ENCODE measurements at regions not wholly inside any gene's neighbourhood (a gene's known extent, or its start where the extent isn't known, plus 50 kb on each side); places are given as distances from the start of the nearest gene placed in this dataset.
"Not testable (repeated sequence)": the region's sequence is repeated elsewhere in the genome, so short reads cannot be mapped to it uniquely, and the experiment has no call there.

- not testable (repeated sequence) for DNase-seq
Measured at GRCh38 chr11:123344188-123344587, 85.9 kb upstream of the GRAMD1B start.

DNA sequence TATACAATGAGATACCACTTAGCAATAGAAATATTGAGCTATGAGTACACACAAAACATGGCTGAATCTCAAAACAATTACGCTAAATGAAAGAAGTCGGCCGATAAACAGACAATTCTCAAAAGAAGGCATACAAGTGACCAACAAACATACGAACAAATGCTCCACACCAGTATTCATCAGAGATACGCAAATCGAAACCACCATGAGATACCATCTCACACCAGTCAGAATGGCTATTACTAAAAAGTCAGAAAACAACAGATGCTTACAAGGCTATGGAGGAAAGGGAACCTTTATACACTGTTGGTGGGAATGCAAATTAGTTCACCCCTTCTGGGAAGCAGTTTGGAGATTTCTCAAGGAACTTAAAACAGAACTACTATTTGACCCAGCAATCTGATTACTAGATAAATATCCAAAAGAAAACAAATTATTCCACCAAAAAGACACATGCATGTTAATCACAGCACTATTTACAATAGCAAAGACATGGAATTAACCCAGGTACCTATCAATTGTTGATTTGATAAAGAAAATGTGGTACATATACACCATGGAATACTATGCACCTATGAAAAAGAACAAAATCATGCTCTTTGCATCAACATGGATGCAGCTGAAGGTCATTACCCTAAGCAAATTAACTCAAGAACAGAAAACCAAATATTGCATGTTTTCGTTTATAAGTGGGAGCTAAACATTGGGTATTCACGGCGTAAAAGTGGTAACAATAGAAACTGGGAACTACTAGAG is 90.9 kb upstream of the GRAMD1B start:
- DNase-seq: no peak

- DNase-seq: no peak
Measured at GRCh38 chr11:123338266-123338800, 91.7 kb upstream of the GRAMD1B start.

- DNase-seq: no peak
Measured at GRCh38 chr11:123334925-123335324, 95.1 kb upstream of the GRAMD1B start.

DNA sequence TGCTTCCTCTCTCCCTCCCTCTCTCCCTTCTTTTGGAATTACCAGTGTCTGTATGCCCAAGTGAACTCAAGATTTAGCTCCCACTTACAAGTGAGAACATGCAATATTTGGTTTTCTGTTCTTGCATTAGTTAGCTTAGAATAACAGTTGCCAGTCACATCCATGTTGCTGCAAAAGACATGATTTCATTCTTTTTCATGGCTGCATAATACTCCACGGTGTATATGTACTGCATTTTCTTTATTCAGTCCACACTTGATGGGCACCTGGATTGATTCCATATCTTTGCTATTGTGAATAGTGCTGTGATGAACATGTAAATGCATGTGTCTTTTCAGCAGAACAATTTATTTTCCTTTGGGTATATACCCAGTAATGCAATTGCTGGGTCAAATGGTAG is 97.5 kb upstream of the GRAMD1B start:
- not testable (repeated sequence) for DNase-seq

DNA sequence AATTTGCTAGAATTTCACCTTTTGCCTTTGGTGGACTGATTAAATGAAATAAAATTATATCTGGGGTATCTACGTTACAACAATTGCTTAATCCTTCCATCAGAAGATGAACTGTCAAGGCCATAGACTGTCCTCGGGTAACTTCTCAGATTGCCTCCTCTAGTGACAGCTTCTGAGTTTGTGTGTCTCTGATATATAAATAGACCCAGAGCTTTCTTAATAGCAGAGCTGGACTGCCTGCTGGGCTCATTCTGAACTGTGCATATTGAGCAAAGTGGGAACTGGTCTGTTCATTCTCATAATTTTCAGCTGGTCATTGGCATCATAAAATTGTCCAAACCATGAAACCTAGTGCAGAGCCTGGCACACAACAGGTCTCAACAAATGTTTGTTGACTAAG is 99.1 kb upstream of the GRAMD1B start:
- DNase-seq: no peak

GRCh38 chr11:123330471-123330870 is 99.6 kb upstream of the GRAMD1B start:
- no peak for DNase-seq

DNA sequence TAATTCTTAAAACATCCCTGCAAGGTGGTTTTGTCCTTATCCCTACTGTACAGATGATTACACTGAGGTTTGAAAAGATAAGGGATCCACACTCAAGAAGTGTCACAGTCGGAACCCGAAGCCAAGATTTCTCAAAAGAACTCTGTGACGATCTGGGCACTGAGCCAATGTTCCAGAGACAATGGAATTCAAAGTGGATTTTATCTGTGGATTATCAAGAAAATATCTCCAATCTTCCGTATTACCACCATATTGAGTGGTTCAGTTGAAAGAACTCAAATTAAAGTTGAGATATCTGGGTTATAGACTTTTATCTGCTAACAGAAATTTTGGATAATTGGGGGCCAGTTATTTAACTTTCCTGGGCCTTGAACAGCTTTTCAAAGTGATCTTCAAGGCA is 100.0 kb upstream of the GRAMD1B start:
- no peak for DNase-seq

DNA sequence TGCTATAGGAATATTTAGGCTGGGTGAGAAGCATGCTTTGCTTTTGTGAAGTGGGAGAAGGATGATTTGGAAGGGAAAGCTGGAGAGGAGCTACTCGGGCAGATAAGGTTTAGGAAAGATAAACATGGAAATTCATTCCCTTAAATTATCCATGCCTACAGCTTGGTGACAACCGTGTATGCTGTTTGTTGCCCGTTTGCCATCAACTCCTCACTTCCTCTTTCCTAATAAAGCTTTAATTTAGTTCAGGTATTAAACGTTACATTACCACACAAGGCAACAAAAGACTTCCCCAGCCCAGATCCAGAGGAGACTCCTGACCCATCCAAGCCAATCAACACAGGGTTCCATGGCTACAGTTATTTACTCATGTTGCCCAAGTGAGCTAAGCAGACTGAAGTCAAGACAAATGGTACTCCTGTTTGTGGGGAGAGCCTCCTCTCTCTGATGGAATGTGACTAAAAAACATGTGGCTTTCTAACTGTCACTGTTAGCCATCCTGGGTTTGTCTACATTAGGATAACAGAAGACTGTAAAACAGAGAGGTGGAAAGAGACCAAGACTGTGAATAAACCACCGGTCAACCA is 101.7 kb upstream of the GRAMD1B start:
- DNase-seq: no peak

DNA sequence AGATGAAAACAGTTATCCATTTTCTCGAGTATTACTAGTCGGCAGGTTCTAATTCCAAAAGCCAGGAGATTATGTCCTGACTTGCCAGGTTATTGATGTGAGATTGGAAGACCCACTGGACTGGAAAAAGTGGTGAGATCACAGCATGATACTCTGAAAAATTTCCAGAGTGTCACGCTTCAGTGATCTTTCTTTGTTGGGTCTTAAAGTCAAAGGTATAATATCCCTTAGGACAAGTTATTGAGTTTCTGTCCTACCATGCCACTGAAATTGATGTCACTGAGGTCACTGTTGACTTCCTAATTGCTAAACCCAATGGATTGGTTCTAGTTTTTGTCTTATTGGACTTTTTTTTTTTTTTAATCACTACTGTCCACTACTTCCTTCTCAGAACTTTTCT is 104.5 kb upstream of the GRAMD1B start:
- DNase-seq: no peak

DNA sequence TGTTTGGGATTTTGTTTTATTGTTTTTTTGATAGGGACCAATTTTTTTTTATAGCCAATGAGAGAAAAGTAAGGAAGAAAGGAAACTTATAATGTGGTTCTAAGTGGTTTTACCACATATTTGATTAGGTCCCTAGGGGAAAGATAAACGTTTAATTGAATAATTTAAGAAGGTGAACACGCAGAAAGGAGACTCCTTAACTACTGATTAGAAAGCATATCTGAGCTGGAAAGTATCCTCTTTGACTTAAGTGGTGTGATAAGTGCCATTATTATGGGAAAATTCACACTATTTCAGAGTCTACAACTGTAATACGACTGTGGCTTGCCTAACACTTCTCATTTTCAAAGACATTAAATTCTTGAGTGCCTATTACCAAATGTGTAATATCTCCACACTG is 106.5 kb upstream of the GRAMD1B start:
- DNase-seq: no peak

GRCh38 chr11:123321636-123322035 is 108.4 kb upstream of the GRAMD1B start:
- no peak for DNase-seq

DNA sequence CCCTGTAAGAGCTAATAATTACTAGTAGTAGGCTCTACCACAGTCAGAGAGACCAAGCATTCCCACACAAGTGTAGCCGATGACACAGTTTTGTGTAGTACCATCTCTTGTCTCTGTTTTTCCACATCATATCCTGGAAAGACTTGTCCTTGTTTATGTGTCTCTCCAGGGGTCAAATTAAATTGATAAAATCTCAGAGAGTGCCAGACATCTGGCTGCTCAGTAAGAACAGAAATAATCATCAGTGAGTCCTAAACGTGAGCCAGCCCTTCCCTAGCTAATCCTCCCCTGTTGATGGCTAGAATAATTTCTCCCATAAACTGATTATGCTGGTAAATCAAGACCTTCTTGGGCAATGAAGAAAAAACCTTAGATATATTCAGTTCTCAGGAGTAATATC is 111.4 kb upstream of the GRAMD1B start:
- no peak for DNase-seq

GRCh38 chr11:123318132-123318531 is 111.9 kb upstream of the GRAMD1B start:
- DNase-seq: not testable (repeated sequence)

- no peak for DNase-seq
Measured at GRCh38 chr11:123316003-123316402, 114.1 kb upstream of the GRAMD1B start.

- no peak for DNase-seq
Measured at GRCh38 chr11:123314972-123315371, 115.1 kb upstream of the GRAMD1B start.

GRCh38 chr11:123313262-123313661 is 116.8 kb upstream of the GRAMD1B start:
- DNase-seq: no peak

- DNase-seq: no peak
Measured at GRCh38 chr11:123308077-123308476, 113.0 kb upstream of the CLMP start.

DNA sequence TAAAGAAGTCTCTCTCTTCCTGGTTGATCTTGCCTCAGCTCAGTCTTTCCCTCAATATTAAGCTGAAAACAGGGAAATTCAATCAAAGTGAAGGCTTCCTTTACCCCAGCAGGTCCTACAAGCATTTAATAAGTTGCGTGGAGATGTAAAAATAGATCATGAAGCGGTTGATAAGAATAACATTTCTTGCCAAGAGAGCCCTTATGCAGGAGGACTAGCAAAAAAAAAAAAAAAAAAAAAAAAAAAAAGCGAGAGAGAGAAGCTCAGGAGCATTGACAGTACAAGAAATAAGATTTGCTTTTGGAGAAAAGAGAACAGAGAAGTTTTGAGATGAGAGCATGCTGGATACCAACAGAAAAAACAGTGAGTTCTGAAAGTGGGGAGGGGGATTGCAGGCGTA is 112.2 kb upstream of the CLMP start:
- no peak for DNase-seq

DNA sequence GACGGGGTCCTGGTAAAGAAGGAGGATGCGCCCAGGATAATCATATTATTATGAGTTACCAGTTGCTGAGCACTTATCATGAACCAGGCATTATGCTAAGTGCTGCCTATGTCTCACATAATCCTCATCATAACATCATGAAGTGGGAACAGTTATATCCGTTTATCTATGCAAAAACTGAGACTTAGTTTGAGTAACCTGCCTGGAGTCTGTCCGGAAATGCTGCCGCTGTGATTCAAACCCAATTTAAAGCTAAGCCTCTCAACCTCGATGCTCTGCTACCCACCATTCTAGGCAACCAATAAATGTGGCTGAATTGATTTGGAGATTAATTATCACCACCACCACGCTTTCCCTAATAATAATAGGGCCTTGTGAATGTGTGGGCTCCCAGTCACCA is 111.5 kb upstream of the CLMP start:
- DNase-seq: no peak

DNA sequence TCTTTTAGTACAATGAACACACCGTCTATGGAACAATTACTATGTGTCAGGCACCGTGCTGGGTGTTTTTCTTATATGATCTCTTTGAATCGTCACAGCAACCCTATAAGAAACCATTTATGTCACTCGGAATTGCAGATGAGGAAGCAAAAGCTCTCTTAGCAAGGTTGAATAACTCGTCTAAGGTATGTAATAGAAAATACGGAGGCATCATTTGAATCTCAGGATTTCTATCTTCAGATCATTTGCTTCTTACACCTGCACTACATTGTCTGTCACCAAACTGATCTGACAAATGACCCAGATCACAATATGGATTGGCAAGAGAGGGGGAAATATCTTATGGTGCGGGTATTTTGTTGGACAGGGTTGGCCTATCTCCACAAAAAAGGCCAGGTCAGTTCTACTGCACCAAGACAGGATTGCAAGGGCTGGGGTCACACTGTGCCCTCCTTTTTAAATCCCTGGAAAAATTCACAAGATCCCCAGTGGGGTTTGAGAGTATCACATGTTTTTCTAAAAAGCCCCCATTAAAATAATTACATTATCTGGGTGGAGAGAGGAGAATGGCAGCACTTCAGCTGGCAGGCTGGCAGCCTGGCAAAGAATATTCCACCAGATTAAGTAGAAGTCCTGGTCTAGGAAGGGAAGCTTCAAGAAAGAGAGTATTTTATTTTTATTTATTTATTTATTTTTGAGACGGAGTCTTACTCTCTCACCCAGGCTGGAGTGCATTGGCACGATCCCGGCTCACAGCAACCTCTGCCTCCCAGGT is 110.7 kb upstream of the CLMP start:
- no peak for DNase-seq

GRCh38 chr11:123304828-123305466 is 109.9 kb upstream of the CLMP start:
- DNase-seq: no peak

GRCh38 chr11:123303924-123304323 is 108.9 kb upstream of the CLMP start:
- DNase-seq: no peak
